GM23248 (cell line): ENCODE measurements at regions not wholly inside any gene's neighbourhood (a gene's known extent, or its start where the extent isn't known, plus 50 kb on each side); places are given as distances from the start of the nearest gene placed in this dataset.

ENCODE experiments used
- DNase-seq: peaks from one replicate; pipeline ENCODE4 v3.0.0-alpha.2; 2015
- H2AFZ ChIP-seq: fragments of 200-600 bp; sonication (generic); 2 replicates; pipeline ENCODE4 v1.6.1; 2016; ENCODE audit warnings: antibody characterized with exemption
- H3F3A ChIP-seq: fragments of 200-600 bp; sonication (generic); 2 replicates; pipeline ENCODE4 v1.6.1; 2016; ENCODE audit warnings: mild to moderate bottlenecking, antibody characterized with exemption, mixed run types; ENCODE audit not compliant: insufficient read depth
- H3K27ac ChIP-seq: fragments of 200-600 bp; sonication (generic); 2 replicates; pipeline ENCODE4 v1.5.1; 2016; ENCODE audit warnings: mild to moderate bottlenecking
- H3K27me3 ChIP-seq: fragments of 200-600 bp; sonication (generic); replicated peaks from 2 replicates; pipeline ENCODE4 v1.6.1; 2016; ENCODE audit warnings: mild to moderate bottlenecking; ENCODE audit not compliant: insufficient read depth
- H3K36me3 ChIP-seq: fragments of 200-600 bp; sonication (generic); 2 replicates; pipeline ENCODE4 v1.6.1; 2016; ENCODE audit warnings: low read depth, mild to moderate bottlenecking
- H3K4me1 ChIP-seq: fragments of 200-600 bp; sonication (generic); 2 replicates; pipeline ENCODE4 v1.6.1; 2016; ENCODE audit warnings: mild to moderate bottlenecking; ENCODE audit not compliant: insufficient read depth
- H3K4me2 ChIP-seq: fragments of 200-600 bp; sonication (generic); one replicate; pipeline ENCODE4 v1.6.1; 2016; ENCODE audit warnings: mild to moderate bottlenecking; ENCODE audit not compliant: unreplicated experiment
- H3K4me3 ChIP-seq: fragments of 200-600 bp; sonication (generic); 2 replicates; pipeline ENCODE4 v1.5.1; 2016; ENCODE audit warnings: mild to moderate bottlenecking
- H3K79me2 ChIP-seq: fragments of 200-600 bp; sonication (generic); 2 replicates; pipeline ENCODE4 v1.6.1; 2016; ENCODE audit warnings: mild to moderate bottlenecking; ENCODE audit not compliant: insufficient read depth
- H3K9ac ChIP-seq: fragments of 200-600 bp; sonication (generic); 2 replicates; pipeline ENCODE4 v1.6.1; 2016; ENCODE audit warnings: mild to moderate bottlenecking
- H3K9me2 ChIP-seq: fragments of 200-600 bp; sonication (generic); 2 replicates; pipeline ENCODE4 v1.6.1; 2016; ENCODE audit warnings: mixed run types, mild to moderate bottlenecking, moderate library complexity; ENCODE audit not compliant: insufficient read depth
- H3K9me3 ChIP-seq: fragments of 200-600 bp; sonication (generic); one replicate; pipeline ENCODE4 v1.6.1; 2017; ENCODE audit warnings: low read depth
- H4K20me1 ChIP-seq: fragments of 200-600 bp; sonication (generic); 2 replicates; pipeline ENCODE4 v1.6.0; 2016; ENCODE audit not compliant: insufficient read depth
- EZH2 ChIP-seq: fragments of 200-600 bp; sonication (generic); IDR thresholded peaks from 2 replicates; pipeline ENCODE4 v1.6.1; 2018; ENCODE audit warnings: antibody characterized with exemption, mild to moderate bottlenecking; ENCODE audit not compliant: insufficient read depth, poor library complexity, severe bottlenecking
- EZH2phosphoT487 ChIP-seq: fragments of 200-600 bp; sonication (generic); IDR thresholded peaks from 2 replicates; pipeline ENCODE4 v1.6.1; 2018; ENCODE audit warnings: antibody characterized with exemption, moderate library complexity, mild to moderate bottlenecking, low read depth; ENCODE audit not compliant: insufficient read depth
- WGBS, 2 experiments: methylation state at CpG; one replicate each; pipeline ENCODE4 v1.1.6; 2015 to 2017; ENCODE audit warnings: low lambda C conversion rate in 2 of 2, low coverage in 1 of 2; ENCODE audit errors: missing lambda C conversion rate in 2 of 2; 5-methylcytosine and 5-hydroxymethylcytosine counted together
- in situ Hi-C: fragments of 300-500 bp; cut with MboI; formaldehyde crosslinking; loops from 2 replicates; pipeline ENCODE4 v1.15.0; 2020

GRCh38 chr3:144754076-144754783, 782.6 kb downstream of the DIPK2A start:
- H3K4me2 ChIP-seq = no peak overlapping the region
- H3K4me1 ChIP-seq = no peaks in the 10 kb centered on the region
- TF ChIP-seq EZH2phosphoT487 = no peak
- TF ChIP-seq EZH2 = no peak
- H4K20me1 ChIP-seq = no peaks in the 10 kb centered on the region
- H3K79me2 ChIP-seq = no peaks in the 10 kb centered on the region
- no peaks in the 10 kb centered on the region for H3K27me3 ChIP-seq
- H3K9me2 ChIP-seq = no peaks in the 10 kb centered on the region
- 47 to 49% methylated on average over 3 of the region's 3 CpGs for WGBS, 2 experiments
- H2AFZ ChIP-seq = no peak overlapping the region
- H3K4me3 ChIP-seq = no peak overlapping the region
- in situ Hi-C loops = no loop called here
- H3K36me3 ChIP-seq = no peaks in the 10 kb centered on the region
- no peak overlapping the region for H3K9ac ChIP-seq
- H3F3A ChIP-seq = no peaks in the 10 kb centered on the region
- no peak for DNase-seq
- no peaks in the 10 kb centered on the region for H3K9me3 ChIP-seq
- H3K27ac ChIP-seq = no peak overlapping the region

GRCh38 chr3:144756704-144757440, 785.2 kb downstream of the DIPK2A start:
- H4K20me1 ChIP-seq = no peaks in the 10 kb centered on the region

GRCh38 chr3:144760831-144761230, 789.2 kb downstream of the DIPK2A start:
- Histone ChIP-seq H3K4me2 (no peak overlapping the region), H3K27me3 (no peaks in the 10 kb centered on the region), H3K4me3 (no peak overlapping the region), H4K20me1 (no peaks in the 10 kb centered on the region), H3K36me3 (no peaks in the 10 kb centered on the region), H3K27ac (no peak overlapping the region), H3K79me2 (no peaks in the 10 kb centered on the region), H3K4me1 (no peaks in the 10 kb centered on the region), H3K9me3 (no peaks in the 10 kb centered on the region), H3F3A (no peaks in the 10 kb centered on the region), H2AFZ (no peak overlapping the region), H3K9ac (no peak overlapping the region), H3K9me2 (no peaks in the 10 kb centered on the region)
- 68 to 71% methylated on average over 2 of the region's 2 CpGs for WGBS, 2 experiments
- in situ Hi-C loops = no loop called here
- no peak for DNase-seq
- no peak for TF ChIP-seq EZH2phosphoT487
- TF ChIP-seq EZH2 = no peak

More at GRCh38 chr3:144756704-144757440, 785.2 kb downstream of the DIPK2A start:
- H3K36me3 ChIP-seq = no peaks in the 10 kb centered on the region
- H3F3A ChIP-seq = no peaks in the 10 kb centered on the region
- no peak overlapping the region for H2AFZ ChIP-seq
- no peaks in the 10 kb centered on the region for H3K27me3 ChIP-seq
- no peaks in the 10 kb centered on the region for H3K4me1 ChIP-seq
- no peak overlapping the region for H3K27ac ChIP-seq
- H3K4me3 ChIP-seq = no peak overlapping the region
- WGBS, 2 experiments = 71 to 82% methylated on average over 20 to 26 of the region's 27 CpGs
- in situ Hi-C loops = no loop called here
- H3K79me2 ChIP-seq = no peaks in the 10 kb centered on the region
- no peak overlapping the region for H3K9ac ChIP-seq
- H3K9me3 ChIP-seq = no peaks in the 10 kb centered on the region
- no peak overlapping the region for H3K4me2 ChIP-seq
- DNase-seq = no peak
- TF ChIP-seq EZH2phosphoT487 (no peak), EZH2 (no peak)
- no peaks in the 10 kb centered on the region for H3K9me2 ChIP-seq

- Histone ChIP-seq H3K9me3 (no peaks in the 10 kb centered on the region), H4K20me1 (no peaks in the 10 kb centered on the region), H2AFZ (no peak overlapping the region), H3K9ac (no peak overlapping the region), H3K4me2 (no peak overlapping the region), H3K79me2 (no peaks in the 10 kb centered on the region), H3K27ac (no peak overlapping the region), H3K4me1 (no peaks in the 10 kb centered on the region), H3F3A (no peaks in the 10 kb centered on the region), H3K4me3 (no peak overlapping the region), H3K36me3 (no peaks in the 10 kb centered on the region), H3K27me3 (no peaks in the 10 kb centered on the region), H3K9me2 (no peaks in the 10 kb centered on the region)
- 94 to 96% methylated on average over 1 of the region's 1 CpG for WGBS, 2 experiments
- DNase-seq = no peak
- in situ Hi-C loops = no loop called here
- no peak for TF ChIP-seq EZH2phosphoT487
- no peak for TF ChIP-seq EZH2
These were observed 790.5 kb downstream of the DIPK2A start for GRCh38 chr3:144762091-144762490.
